NCI-H128 (cell line): ENCODE measurements at regions not wholly inside any gene's neighbourhood (a gene's known extent, or its start where the extent isn't known, plus 50 kb on each side); places are given as distances from the start of the nearest gene placed in this dataset.
"Not testable (repeated sequence)": the region's sequence is repeated elsewhere in the genome, so short reads cannot be mapped to it uniquely, and the experiment has no call there.

ENCODE experiments used
- DNase-seq: peaks from one replicate; lab custom pipeline; 2025; ENCODE audit not compliant: unreplicated experiment; lab: John Stamatoyannopoulos, UW

DNA sequence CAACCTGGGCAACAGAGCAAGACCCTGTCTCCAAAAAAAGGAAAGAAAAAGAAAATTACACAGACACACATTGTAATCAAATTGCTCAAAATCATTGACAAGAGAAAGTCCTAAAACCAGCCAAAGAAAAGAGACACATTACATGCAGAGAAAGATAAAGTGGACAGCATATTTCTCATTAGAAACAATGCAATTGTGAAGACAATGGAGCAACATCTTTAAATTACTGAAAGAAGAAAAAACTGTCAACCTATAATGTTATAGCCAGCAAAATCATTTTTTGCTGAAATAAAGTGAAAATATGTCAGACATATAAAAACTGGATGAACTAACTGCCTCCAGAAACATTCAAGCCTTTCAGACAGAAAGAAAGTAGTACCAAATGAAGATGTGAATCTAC, 120.6 kb downstream of the TMEM167A start:
- DNase-seq = no peak

- DNase-seq = no peak
These were observed 124.9 kb downstream of the TMEM167A start for GRCh38 chr5:82952326-82952725.

DNA sequence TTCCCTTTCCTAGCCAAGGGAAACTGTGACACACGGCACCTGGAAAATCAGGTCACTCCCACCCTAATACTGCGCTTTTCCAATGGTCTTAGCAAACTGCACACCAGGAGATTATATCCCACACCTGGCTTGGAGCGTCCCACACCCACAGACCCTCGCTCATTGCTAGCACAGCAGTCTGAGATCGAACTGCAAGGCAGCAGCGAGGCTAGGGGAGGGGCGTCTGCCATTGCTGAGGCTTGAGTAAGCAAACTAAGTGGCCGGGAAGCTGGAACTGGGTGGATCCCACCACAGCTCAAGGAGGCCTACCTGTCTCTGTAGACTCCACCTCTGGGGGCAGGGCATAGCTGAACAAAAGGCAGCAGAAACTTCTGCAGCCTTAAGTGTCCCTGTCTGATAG, 132.9 kb downstream of the TMEM167A start:
- DNase-seq = not testable (repeated sequence)

GRCh38 chr5:82942083-82942881, 134.9 kb downstream of the TMEM167A start:
- DNase-seq = no peak

- no peak for DNase-seq
These were observed 138.1 kb downstream of the TMEM167A start for GRCh38 chr5:82938901-82939725.

DNA sequence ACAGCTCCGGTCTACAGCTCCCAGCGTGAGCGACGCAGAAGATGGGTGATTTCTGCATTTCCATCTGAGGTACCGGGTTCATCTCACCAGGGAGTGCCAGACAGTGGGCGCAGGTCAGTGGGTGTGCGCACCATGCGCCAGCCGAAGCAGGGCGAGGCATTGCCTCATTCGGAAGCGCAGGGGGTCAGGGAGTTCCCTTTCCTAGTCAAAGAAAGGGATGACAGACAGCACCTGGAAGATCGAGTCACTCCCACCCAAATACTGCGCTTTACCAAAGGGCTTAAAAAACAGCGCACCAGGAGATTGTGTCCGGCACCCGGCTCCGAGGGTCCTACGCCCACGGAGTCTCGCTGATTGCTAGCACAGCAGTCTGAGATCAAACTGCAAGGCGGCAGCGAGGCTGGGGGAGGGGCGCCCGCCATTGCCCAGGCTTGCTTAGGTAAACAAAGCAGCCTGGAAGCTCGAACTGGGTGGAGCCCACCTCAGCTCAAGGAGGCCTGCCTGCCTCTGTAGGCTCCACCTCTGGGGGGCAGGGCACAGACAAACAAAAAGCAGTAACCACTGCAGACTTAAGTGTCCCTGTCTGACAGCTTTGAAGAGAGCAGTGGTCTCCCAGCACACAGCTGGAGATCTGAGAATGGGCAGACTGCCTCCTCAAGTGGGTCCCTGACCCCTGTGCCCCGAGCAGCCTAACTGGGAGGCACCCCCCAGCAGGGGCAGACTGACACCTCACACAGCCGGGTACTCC, 144.5 kb downstream of the TMEM167A start:
- DNase-seq = not testable (repeated sequence)

GRCh38 chr5:82931110-82931509, 146.1 kb downstream of the TMEM167A start:
- no peak for DNase-seq

DNA sequence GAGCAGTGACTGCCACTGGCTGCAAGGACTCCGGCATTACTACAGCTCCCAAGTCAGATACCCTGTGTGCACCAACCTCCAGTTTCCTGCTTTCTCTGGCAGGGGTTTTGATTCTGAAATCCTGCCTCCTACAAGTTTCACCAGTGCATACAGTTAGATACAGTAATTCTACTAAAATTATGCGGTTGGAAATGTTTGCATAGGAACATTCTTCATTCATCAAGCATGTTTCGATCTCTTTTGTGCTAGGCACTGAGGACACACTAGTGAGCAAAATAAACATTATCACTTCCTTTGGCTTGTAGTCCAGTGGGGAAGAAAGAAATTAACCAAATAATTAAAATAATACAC, 152.2 kb downstream of the TMEM167A start:
- no peak for DNase-seq

DNA sequence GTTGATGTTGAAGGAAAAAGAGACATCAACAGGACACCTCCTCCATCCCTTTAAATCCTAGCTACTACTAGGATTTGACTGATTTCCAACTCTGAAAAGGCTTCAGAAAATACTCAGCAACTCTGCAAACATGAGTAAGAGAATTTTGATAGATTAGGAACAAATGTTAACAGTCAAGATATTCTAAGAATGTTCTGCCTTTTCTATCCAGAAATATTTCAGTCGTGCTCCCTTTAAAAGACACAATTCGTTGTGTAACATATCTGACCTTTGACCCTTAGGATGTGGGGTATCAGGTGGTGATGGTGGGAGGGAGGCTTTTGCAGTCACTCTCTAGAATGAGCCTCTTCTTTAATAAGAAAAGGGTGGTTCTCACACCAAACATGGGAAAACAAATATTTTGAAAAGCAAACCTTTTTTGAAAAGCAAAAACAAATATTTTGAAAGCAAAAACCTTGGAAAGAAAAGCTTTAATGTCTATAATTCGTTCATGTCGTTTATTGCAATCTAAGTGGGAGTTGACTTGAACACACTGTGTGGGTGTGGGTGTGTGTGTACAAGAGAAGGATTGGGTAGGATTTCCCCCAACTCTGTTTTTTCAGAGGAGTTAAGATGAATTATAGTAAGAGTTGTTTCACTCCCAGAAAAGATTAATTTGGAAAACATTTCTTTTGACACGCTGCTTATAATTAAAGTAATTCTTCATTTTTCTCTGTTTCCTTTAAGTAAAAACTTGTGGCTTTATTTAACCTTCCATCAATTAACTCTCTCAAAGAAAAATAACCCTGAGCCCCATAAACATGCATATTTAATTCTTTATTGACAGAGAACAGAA, 152.8 kb downstream of the TMEM167A start:
- no peak for DNase-seq

- no peak for DNase-seq
These were observed 155.0 kb downstream of the TMEM167A start for GRCh38 chr5:82922086-82922734.

- DNase-seq = no peak
These were observed 158.7 kb downstream of the TMEM167A start for GRCh38 chr5:82918311-82919031.

GRCh38 chr5:82917584-82917983, 159.6 kb downstream of the TMEM167A start:
- DNase-seq = no peak

DNA sequence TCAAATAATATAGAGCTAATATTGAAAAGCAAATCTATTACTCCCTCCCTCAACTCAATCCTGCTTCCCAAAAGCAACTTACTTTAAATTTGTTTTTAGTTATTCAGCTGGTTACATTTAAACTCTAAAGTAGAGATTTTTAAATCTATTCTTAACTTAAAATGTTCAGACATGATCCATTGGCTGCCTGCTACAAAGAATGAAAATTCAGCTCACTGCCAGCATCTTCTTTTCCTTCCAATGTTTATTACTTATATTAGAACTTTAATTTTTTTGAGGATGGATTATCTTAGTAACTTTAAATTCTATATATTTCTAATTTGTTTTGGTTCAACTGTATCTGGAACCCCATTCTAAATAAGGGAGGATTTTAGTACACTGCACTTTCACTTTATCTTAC, 163.2 kb downstream of the TMEM167A start:
- no peak for DNase-seq

DNA sequence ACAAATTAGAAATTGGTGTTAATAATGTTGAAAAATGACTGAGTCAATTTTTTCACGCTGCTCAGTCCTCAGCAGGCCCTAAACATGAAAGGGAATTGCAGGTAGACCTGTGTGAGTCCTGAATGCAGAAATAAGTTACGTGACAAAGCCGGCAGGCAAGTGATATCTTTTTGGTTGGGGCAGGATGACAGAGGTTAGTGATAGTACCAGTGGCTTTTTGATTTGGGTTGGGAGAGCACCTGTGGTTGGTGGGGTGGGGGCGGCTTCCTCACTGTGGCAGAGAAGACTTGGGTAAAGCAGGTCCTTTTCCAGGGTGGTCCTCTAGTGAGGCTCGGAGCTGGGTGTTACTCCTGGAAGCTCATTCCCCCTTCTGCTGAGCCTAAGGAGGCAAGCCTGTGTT, 164.7 kb downstream of the TMEM167A start:
- no peak for DNase-seq

DNA sequence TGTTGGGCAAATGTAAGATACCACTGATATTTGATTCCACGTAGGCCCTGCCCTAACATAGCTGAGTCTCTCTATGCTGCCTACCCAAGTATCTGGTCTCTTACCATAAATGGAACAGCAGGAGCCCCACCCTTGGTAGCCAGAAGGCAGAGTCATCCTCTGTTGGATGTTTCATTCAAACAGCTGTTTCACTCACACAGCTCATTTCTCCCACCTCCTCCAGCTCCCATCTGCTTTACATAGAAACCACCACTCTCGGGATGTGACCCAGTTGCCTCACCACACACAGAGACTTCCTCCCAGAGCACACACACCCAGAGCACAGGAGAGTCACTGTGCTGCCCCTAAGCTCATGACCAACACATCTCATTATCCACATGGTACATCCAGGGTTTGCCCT, 165.3 kb downstream of the TMEM167A start:
- DNase-seq = no peak

DNA sequence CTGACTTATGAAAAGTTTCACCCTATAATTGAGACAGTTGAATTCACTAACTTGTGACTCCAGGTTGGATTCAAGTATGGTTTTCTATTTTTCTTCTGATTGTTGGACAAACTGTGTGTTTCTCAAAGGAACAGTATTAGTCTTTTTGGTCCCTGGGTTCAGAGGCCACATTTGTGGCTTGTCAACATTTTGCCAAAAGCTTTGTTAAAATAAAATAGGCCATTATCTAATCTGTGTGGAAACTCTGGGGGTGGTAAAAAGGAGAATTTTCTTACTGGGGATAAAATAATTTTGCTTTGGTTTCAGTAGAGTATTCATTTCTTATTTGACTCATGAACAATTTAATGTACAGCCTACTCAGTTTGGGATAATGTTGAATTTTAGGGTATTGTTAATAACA, 166.3 kb downstream of the TMEM167A start:
- no peak for DNase-seq

DNA sequence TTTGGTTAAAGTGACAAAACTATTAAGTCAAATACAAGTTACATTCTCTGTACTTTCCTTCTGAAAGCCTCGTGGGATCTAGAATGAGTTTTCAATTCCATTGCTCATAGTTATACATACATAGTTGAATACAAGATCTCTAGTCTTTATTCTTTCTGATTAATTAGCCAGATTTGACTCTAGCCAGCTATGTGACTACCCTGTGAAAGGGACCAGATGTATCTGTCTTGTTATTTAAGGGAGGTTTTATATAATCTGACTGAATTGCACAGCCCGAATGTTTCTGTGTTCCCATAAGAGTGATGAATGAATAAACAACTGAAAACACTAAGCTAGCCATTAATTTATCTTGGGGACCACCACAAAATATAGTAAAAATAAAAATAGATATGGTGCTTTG, 166.7 kb downstream of the TMEM167A start:
- no peak for DNase-seq

DNA sequence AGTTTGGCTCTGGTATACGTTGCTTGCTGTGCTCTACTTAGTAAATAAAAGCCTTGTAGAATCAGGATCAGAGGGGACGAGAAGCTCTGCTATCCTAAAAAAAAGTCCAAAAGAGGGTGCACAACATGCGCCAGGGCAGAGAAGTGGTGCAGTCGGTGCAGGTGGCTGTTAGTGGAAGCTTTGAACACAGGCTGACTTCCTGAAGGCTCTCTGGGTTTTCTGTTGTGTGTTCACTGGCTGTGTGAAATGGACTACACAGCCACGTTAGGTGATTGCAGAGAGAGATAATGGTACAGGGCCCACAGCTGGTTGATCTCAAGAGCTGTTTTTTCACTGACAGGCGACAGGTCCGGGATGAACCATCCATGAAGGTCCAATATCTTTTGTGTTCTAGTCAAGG, 167.4 kb downstream of the TMEM167A start:
- no peak for DNase-seq

DNA sequence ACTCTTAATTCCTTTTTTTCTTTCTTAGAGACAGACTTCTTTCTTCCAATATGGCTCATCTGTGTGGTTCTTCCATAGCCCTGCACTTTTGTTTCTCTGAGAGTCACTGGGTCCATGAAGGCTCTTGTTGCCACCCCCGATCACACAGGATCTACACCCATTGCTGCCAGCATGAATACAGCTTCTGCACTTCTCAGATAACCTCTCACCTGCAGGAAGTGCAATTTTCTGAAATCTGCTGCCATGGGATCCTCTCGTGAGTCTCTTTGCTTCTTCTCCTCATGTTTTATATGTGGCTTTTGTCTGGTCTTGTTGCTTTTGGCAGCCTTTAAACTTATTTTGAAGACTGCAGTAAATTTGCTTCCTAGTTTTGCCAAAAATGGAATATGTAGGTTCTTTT, 171.2 kb downstream of the TMEM167A start:
- no peak for DNase-seq
